ENCODE measurements at regions not wholly inside any gene's neighbourhood (a gene's known extent, or its start where the extent isn't known, plus 50 kb on each side); places are given as distances from the start of the nearest gene placed in this dataset.

GRCh38 chr15:95549168-95549738 lies 781.2 kb upstream of the NR2F2 start:
- no peak for DNase-seq

GRCh38 chr15:95550702-95551101 lies 779.8 kb upstream of the NR2F2 start:
- no peak for DNase-seq

GRCh38 chr15:95556225-95556624 lies 774.3 kb upstream of the NR2F2 start:
- no peak for DNase-seq

- DNase-seq, result no peak
Observed at GRCh38 chr15:95556866-95557225, 773.7 kb upstream of the NR2F2 start.

- peak; percentile 22 to 28 for DNase-seq
Observed at GRCh38 chr15:95557226-95558046, 773.1 kb upstream of the NR2F2 start.

- DNase-seq, result no peak
Observed at GRCh38 chr15:95558131-95558530, 772.4 kb upstream of the NR2F2 start.

GRCh38 chr15:95558916-95559315 lies 771.6 kb upstream of the NR2F2 start:
- DNase-seq, result no peak

- no peak for DNase-seq
Observed at GRCh38 chr15:95559875-95560394, 770.6 kb upstream of the NR2F2 start.

- DNase-seq, result no peak
Observed at GRCh38 chr15:95561463-95561862, 769.0 kb upstream of the NR2F2 start.

GRCh38 chr15:95563634-95564033 lies 766.9 kb upstream of the NR2F2 start:
- DNase-seq, result no peak

GRCh38 chr15:95565016-95565600 lies 765.4 kb upstream of the NR2F2 start:
- no peak for DNase-seq

- DNase-seq, result no peak
Observed at GRCh38 chr15:95565690-95566089, 764.8 kb upstream of the NR2F2 start.

GRCh38 chr15:95567686-95568085 lies 762.8 kb upstream of the NR2F2 start:
- DNase-seq, result no peak

GRCh38 chr15:95574053-95574452 lies 756.4 kb upstream of the NR2F2 start:
- no peak for DNase-seq

GRCh38 chr15:95577927-95578326 lies 752.6 kb upstream of the NR2F2 start:
- no peak for DNase-seq

GRCh38 chr15:95580121-95580520 lies 750.4 kb upstream of the NR2F2 start:
- no peak for DNase-seq

GRCh38 chr15:95581595-95581994 lies 748.9 kb upstream of the NR2F2 start:
- no peak for DNase-seq

GRCh38 chr15:95584088-95584487 lies 746.4 kb upstream of the NR2F2 start:
- no peak for DNase-seq

- no peak for DNase-seq
Observed at GRCh38 chr15:95588056-95588455, 742.4 kb upstream of the NR2F2 start.

- DNase-seq, result no peak
Observed at GRCh38 chr15:95590533-95591044, 739.9 kb upstream of the NR2F2 start.

GRCh38 chr15:95591270-95591669 lies 739.2 kb upstream of the NR2F2 start:
- DNase-seq, result no peak

GRCh38 chr15:95591886-95592285 lies 738.6 kb upstream of the NR2F2 start:
- no peak for DNase-seq

GRCh38 chr15:95594496-95594895 lies 736.0 kb upstream of the NR2F2 start:
- DNase-seq, result no peak

- no peak for DNase-seq
Observed at GRCh38 chr15:95595759-95596158, 734.7 kb upstream of the NR2F2 start.
